Skeletal muscle tissue (tissue), 3 donors: ENCODE measurements at regions not wholly inside any gene's neighbourhood (a gene's known extent, or its start where the extent isn't known, plus 50 kb on each side); places are given as distances from the start of the nearest gene placed in this dataset.

Experiments
- H3K27ac ChIP-seq: one replicate; pipeline ENCODE4 v1.7.0; 2013; ENCODE audit warnings: mild to moderate bottlenecking, low read depth, low read length, inconsistent platforms
- H3K27me3 ChIP-seq, 3 donors: one replicate each; pipeline ENCODE4 v1.7.0; 2013; ENCODE audit warnings: low read length in 3 of 3; ENCODE audit not compliant: control insufficient read depth in 3 of 3, insufficient read depth in 3 of 3
- H3K36me3 ChIP-seq, 3 donors: one replicate each; pipeline ENCODE4 v1.7.0; 2013; ENCODE audit warnings: low read length in 3 of 3; ENCODE audit not compliant: control insufficient read depth in 3 of 3, insufficient read depth in 3 of 3
- H3K4me1 ChIP-seq, 3 donors: one replicate each; pipeline ENCODE4 v1.7.0; 2013; ENCODE audit warnings: low read length in 3 of 3, mild to moderate bottlenecking in 3 of 3; ENCODE audit not compliant: control insufficient read depth in 3 of 3, insufficient read depth in 3 of 3
- H3K4me3 ChIP-seq, 3 donors: one replicate each; pipeline ENCODE4 v1.7.0; 2013; ENCODE audit warnings: low read length in 3 of 3
- H3K9ac ChIP-seq, 3 donors: one replicate each; pipeline ENCODE4 v1.7.0; 2013; ENCODE audit warnings: low read length in 3 of 3, mild to moderate bottlenecking in 3 of 3, moderate library complexity in 2 of 3, low read depth in 1 of 3
- H3K9me3 ChIP-seq, 3 donors: one replicate each; pipeline ENCODE4 v1.7.0; 2013; ENCODE audit warnings: low read length in 3 of 3; ENCODE audit not compliant: control insufficient read depth in 3 of 3
- donor health status: Osteomylitis.

GRCh38 chr1:97996880-97997279, 76.0 kb upstream of the DPYD start:
- H3K4me1 ChIP-seq, result no peaks in the 10 kb centered on the region
- no peaks in the 10 kb centered on the region for H3K36me3 ChIP-seq
- no peak overlapping the region for H3K4me3 ChIP-seq
- no peaks in the 10 kb centered on the region for H3K27me3 ChIP-seq
- H3K27ac ChIP-seq, result no peak overlapping the region
- no peaks in the 10 kb centered on the region for H3K9me3 ChIP-seq
- H3K9ac ChIP-seq, result no peak overlapping the region

- H3K4me1 ChIP-seq, result no peaks in the 10 kb centered on the region
- no peaks in the 10 kb centered on the region for H3K27me3 ChIP-seq
- H3K36me3 ChIP-seq, result no peaks in the 10 kb centered on the region
- H3K4me3 ChIP-seq, result no peak overlapping the region
- H3K9ac ChIP-seq, result no peak overlapping the region
- no peak overlapping the region for H3K27ac ChIP-seq
- H3K9me3 ChIP-seq, result no peaks in the 10 kb centered on the region
Measured at GRCh38 chr1:97989094-97989680, 68.4 kb upstream of the DPYD start.

- Histone ChIP-seq H3K27ac (no peak overlapping the region), H3K27me3 (no peaks in the 10 kb centered on the region), H3K4me3 (no peak overlapping the region), H3K9ac (no peak overlapping the region), H3K9me3 (no peaks in the 10 kb centered on the region), H3K36me3 (no peaks in the 10 kb centered on the region), H3K4me1 (no peaks in the 10 kb centered on the region)
Measured at GRCh38 chr1:97986041-97987005, 65.5 kb upstream of the DPYD start.

- Histone ChIP-seq H3K9ac (no peak overlapping the region), H3K4me1 (no peaks in the 10 kb centered on the region), H3K27ac (no peak overlapping the region), H3K9me3 (no peaks in the 10 kb centered on the region), H3K27me3 (no peaks in the 10 kb centered on the region), H3K36me3 (no peaks in the 10 kb centered on the region), H3K4me3 (no peak overlapping the region)
Measured at GRCh38 chr1:97983126-97983525, 62.3 kb upstream of the DPYD start.

- Histone ChIP-seq H3K9ac (no peak overlapping the region), H3K9me3 (no peaks in the 10 kb centered on the region), H3K27me3 (no peaks in the 10 kb centered on the region), H3K36me3 (no peaks in the 10 kb centered on the region), H3K27ac (no peak overlapping the region), H3K4me1 (no peaks in the 10 kb centered on the region), H3K4me3 (no peak overlapping the region)
Measured at GRCh38 chr1:97980530-97980929, 59.7 kb upstream of the DPYD start.

- Histone ChIP-seq H3K4me3 (no peak overlapping the region), H3K9ac (no peak overlapping the region), H3K36me3 (no peaks in the 10 kb centered on the region), H3K27ac (no peak overlapping the region), H3K9me3 (no peaks in the 10 kb centered on the region), H3K4me1 (no peaks in the 10 kb centered on the region), H3K27me3 (no peaks in the 10 kb centered on the region)
Measured at GRCh38 chr1:97976801-97977200, 56.0 kb upstream of the DPYD start.
